Activated T-helper 1 cell treated with anti-CD3 and anti-CD28 coated beads, Interleukin-12 subunit alpha, Interleukin-12 subunit beta, Interleukin-2, Interleukin-4 antibody, amounts not matched to agents 30 ng/mL and 10 ng/mL and 1 ng/mL, durations not matched to agents 14 hours and 24 hours and 36 hours (primary cell): ENCODE measurements at regions not wholly inside any gene's neighbourhood (a gene's known extent, or its start where the extent isn't known, plus 50 kb on each side); places are given as distances from the start of the nearest gene placed in this dataset.
"Not testable (repeated sequence)": the region's sequence is repeated elsewhere in the genome, so short reads cannot be mapped to it uniquely, and the experiment has no call there.

Experiments
- DNase-seq: peaks from one replicate; pipeline ENCODE4 v3.0.0; 2021; ENCODE audit warnings: low spot score
- H3K27ac Mint-ChIP-seq: one replicate; pipeline ENCODE4 v1.8.0; 2021; ENCODE audit warnings: mild to moderate bottlenecking, mixed read lengths
- H3K27me3 Mint-ChIP-seq: one replicate; pipeline ENCODE4 v1.8.0; 2022; ENCODE audit warnings: mild to moderate bottlenecking, moderate library complexity, mixed read lengths; ENCODE audit not compliant: insufficient read depth
- H3K36me3 Mint-ChIP-seq: one replicate; pipeline ENCODE4 v1.8.0; 2021; ENCODE audit warnings: low read depth, mixed read lengths
- H3K4me1 Mint-ChIP-seq: one replicate; pipeline ENCODE4 v1.8.0; 2021; ENCODE audit warnings: low read depth, mixed read lengths
- H3K4me3 Mint-ChIP-seq: one replicate; pipeline ENCODE4 v1.8.0; 2021; ENCODE audit warnings: mild to moderate bottlenecking, moderate library complexity, mixed read lengths
- H3K9me3 Mint-ChIP-seq: one replicate; pipeline ENCODE4 v1.8.0; 2021; ENCODE audit warnings: mixed read lengths
- intact Hi-C: fragments of 100-400 bp; cut with micrococcal nuclease; formaldehyde crosslinking; loops from one replicate; pipeline ENCODE4 v1.15.1; 2024

GRCh38 chr13:60805640-60806039 lies 408.6 kb downstream of the TDRD3 start:
- H3K4me3 Mint-ChIP-seq, DNase-seq, H3K4me1 Mint-ChIP-seq, H3K36me3 Mint-ChIP-seq, H3K27me3 Mint-ChIP-seq, H3K9me3 Mint-ChIP-seq, H3K27ac Mint-ChIP-seq, intact Hi-C loops: not testable (repeated sequence)

GRCh38 chr13:60798503-60798902 lies 401.5 kb downstream of the TDRD3 start:
- H3K27ac Mint-ChIP-seq = no peak overlapping the region
- H3K27me3 Mint-ChIP-seq = no peaks in the 10 kb centered on the region
- no peaks in the 10 kb centered on the region for H3K9me3 Mint-ChIP-seq
- H3K4me1 Mint-ChIP-seq = no peaks in the 10 kb centered on the region
- no peak overlapping the region for H3K4me3 Mint-ChIP-seq
- no peak for DNase-seq
- H3K36me3 Mint-ChIP-seq = no peaks in the 10 kb centered on the region
- intact Hi-C loops = no loop called here

GRCh38 chr13:60797112-60797511 lies 400.1 kb downstream of the TDRD3 start:
- no peak for DNase-seq
- no peaks in the 10 kb centered on the region for H3K36me3 Mint-ChIP-seq
- no peaks in the 10 kb centered on the region for H3K4me1 Mint-ChIP-seq
- no peak overlapping the region for H3K4me3 Mint-ChIP-seq
- no peaks in the 10 kb centered on the region for H3K9me3 Mint-ChIP-seq
- intact Hi-C loops = no loop called here
- H3K27me3 Mint-ChIP-seq = no peaks in the 10 kb centered on the region
- H3K27ac Mint-ChIP-seq = no peak overlapping the region

GRCh38 chr13:60794751-60795150 lies 397.7 kb downstream of the TDRD3 start:
- no peaks in the 10 kb centered on the region for H3K36me3 Mint-ChIP-seq
- no peak overlapping the region for H3K4me3 Mint-ChIP-seq
- no peaks in the 10 kb centered on the region for H3K27me3 Mint-ChIP-seq
- H3K4me1 Mint-ChIP-seq = no peaks in the 10 kb centered on the region
- H3K27ac Mint-ChIP-seq = no peak overlapping the region
- intact Hi-C loops = no loop called here
- peaks cover 4% of the 10 kb centered on the region for H3K9me3 Mint-ChIP-seq
- no peak for DNase-seq

- intact Hi-C loops = no loop called here
- H3K4me1 Mint-ChIP-seq = no peaks in the 10 kb centered on the region
- no peak for DNase-seq
- no peak overlapping the region for H3K27ac Mint-ChIP-seq
- H3K36me3 Mint-ChIP-seq = no peaks in the 10 kb centered on the region
- no peaks in the 10 kb centered on the region for H3K27me3 Mint-ChIP-seq
- peaks cover 4% of the 10 kb centered on the region for H3K9me3 Mint-ChIP-seq
- H3K4me3 Mint-ChIP-seq = no peak overlapping the region
Measured at GRCh38 chr13:60790620-60791019, 393.6 kb downstream of the TDRD3 start.

- Mint-ChIP-seq H3K4me1 (no peaks in the 10 kb centered on the region), H3K27ac (no peak overlapping the region), H3K36me3 (no peaks in the 10 kb centered on the region), H3K27me3 (no peaks in the 10 kb centered on the region), H3K9me3 (peaks cover 4% of the 10 kb centered on the region), H3K4me3 (no peak overlapping the region)
- no peak for DNase-seq
- intact Hi-C loops = no loop called here
Measured at GRCh38 chr13:60788156-60788829, 391.3 kb downstream of the TDRD3 start.

GRCh38 chr13:60787083-60787482 lies 390.1 kb downstream of the TDRD3 start:
- no peaks in the 10 kb centered on the region for H3K36me3 Mint-ChIP-seq
- no peak for DNase-seq
- H3K4me1 Mint-ChIP-seq = no peaks in the 10 kb centered on the region
- H3K4me3 Mint-ChIP-seq = no peak overlapping the region
- H3K9me3 Mint-ChIP-seq = peaks cover 4% of the 10 kb centered on the region
- H3K27ac Mint-ChIP-seq = no peak overlapping the region
- intact Hi-C loops = no loop called here
- H3K27me3 Mint-ChIP-seq = no peaks in the 10 kb centered on the region

GRCh38 chr13:60772726-60773125 lies 375.7 kb downstream of the TDRD3 start:
- Mint-ChIP-seq H3K36me3 (no peaks in the 10 kb centered on the region), H3K27ac (no peak overlapping the region), H3K27me3 (no peaks in the 10 kb centered on the region), H3K4me1 (no peaks in the 10 kb centered on the region), H3K4me3 (no peak overlapping the region), H3K9me3 (peaks cover 6% of the 10 kb centered on the region)
- DNase-seq = no peak
- intact Hi-C loops = no loop called here

GRCh38 chr13:60765700-60766411 lies 368.8 kb downstream of the TDRD3 start:
- intact Hi-C loops = no loop called here
- peaks cover 12% of the 10 kb centered on the region for H3K9me3 Mint-ChIP-seq
- no peak overlapping the region for H3K4me3 Mint-ChIP-seq
- H3K36me3 Mint-ChIP-seq = no peaks in the 10 kb centered on the region
- H3K27me3 Mint-ChIP-seq = no peaks in the 10 kb centered on the region
- DNase-seq = no peak
- H3K27ac Mint-ChIP-seq = no peak overlapping the region
- H3K4me1 Mint-ChIP-seq = no peaks in the 10 kb centered on the region

GRCh38 chr13:60759499-60759898 lies 362.5 kb downstream of the TDRD3 start:
- Mint-ChIP-seq H3K27me3 (no peaks in the 10 kb centered on the region), H3K27ac (no peak overlapping the region), H3K36me3 (no peaks in the 10 kb centered on the region), H3K4me1 (no peaks in the 10 kb centered on the region), H3K9me3 (peaks cover 8% of the 10 kb centered on the region), H3K4me3 (no peak overlapping the region)
- DNase-seq = no peak
- intact Hi-C loops = no loop called here

GRCh38 chr13:60758637-60759036 lies 361.6 kb downstream of the TDRD3 start:
- intact Hi-C loops = no loop called here
- Mint-ChIP-seq H3K36me3 (no peaks in the 10 kb centered on the region), H3K27ac (no peak overlapping the region), H3K4me3 (no peak overlapping the region), H3K9me3 (peaks cover 8% of the 10 kb centered on the region), H3K4me1 (no peaks in the 10 kb centered on the region), H3K27me3 (no peaks in the 10 kb centered on the region)
- no peak for DNase-seq

GRCh38 chr13:60757501-60758215 lies 360.6 kb downstream of the TDRD3 start:
- no peak overlapping the region for H3K27ac Mint-ChIP-seq
- no peak for DNase-seq
- no peaks in the 10 kb centered on the region for H3K4me1 Mint-ChIP-seq
- intact Hi-C loops = no loop called here
- H3K4me3 Mint-ChIP-seq = no peak overlapping the region
- no peaks in the 10 kb centered on the region for H3K27me3 Mint-ChIP-seq
- H3K36me3 Mint-ChIP-seq = no peaks in the 10 kb centered on the region
- H3K9me3 Mint-ChIP-seq = peaks cover 2% of the 10 kb centered on the region

GRCh38 chr13:60756306-60756705 lies 359.3 kb downstream of the TDRD3 start:
- no peaks in the 10 kb centered on the region for H3K27me3 Mint-ChIP-seq
- H3K36me3 Mint-ChIP-seq = no peaks in the 10 kb centered on the region
- H3K27ac Mint-ChIP-seq = no peak overlapping the region
- intact Hi-C loops = no loop called here
- H3K4me1 Mint-ChIP-seq = no peaks in the 10 kb centered on the region
- no peak for DNase-seq
- no peak overlapping the region for H3K4me3 Mint-ChIP-seq
- no peaks in the 10 kb centered on the region for H3K9me3 Mint-ChIP-seq
